ENCODE measurements at regions not wholly inside any gene's neighbourhood (a gene's known extent, or its start where the extent isn't known, plus 50 kb on each side); places are given as distances from the start of the nearest gene placed in this dataset.

- DNase-seq (ENCODE audit: low read depth in 3 of 3, low spot score in 1 of 3), result no peak
Measured at GRCh38 chr9:26742828-26743476, 149.7 kb downstream of the CAAP1 start.

DNA sequence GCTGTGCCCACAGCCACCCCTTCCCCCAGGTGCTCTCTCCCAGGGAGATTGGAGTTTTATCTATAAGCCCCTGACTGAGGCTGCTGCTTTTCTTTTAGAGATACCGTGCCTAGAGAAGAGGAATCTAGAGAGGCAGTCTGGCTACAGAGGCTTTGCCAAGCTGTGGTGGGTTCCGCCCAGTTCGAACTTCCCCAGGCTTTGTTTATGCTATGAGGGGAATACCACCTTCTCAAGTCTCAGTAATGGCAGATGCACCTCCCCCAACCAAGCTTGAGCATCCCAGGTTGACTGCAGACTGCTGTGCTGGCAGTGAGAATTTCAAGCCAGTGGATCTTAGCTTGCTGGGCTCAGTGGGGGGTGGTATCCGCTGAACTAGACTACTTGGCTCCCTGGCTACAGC lies 157.4 kb downstream of the CAAP1 start:
- DNase-seq (ENCODE audit: low read depth in 3 of 3, low spot score in 1 of 3), result no peak

DNA sequence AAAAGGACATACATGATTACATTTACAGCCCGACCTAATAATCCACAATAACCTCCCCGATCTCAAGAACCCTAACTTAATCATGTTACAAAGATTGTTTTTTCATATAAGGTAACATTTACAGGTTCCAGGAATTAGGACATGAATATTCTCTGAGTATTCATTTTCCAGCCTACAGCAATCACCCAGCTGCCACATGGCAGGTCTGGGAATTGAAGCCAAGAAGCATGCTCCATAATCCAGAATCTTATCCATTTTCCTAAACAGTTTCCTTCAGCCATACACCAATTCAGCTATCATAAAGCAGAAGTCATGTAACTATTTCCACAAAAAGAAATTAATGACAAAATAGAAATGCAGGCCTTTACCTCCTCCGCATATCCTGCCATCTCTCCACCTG lies 163.4 kb downstream of the CAAP1 start:
- DNase-seq (ENCODE audit: low read depth in 3 of 3, low spot score in 1 of 3), result no peak

- no peak for DNase-seq (ENCODE audit: low read depth in 3 of 3, low spot score in 1 of 3)
Measured at GRCh38 chr9:26727471-26727870, 165.1 kb downstream of the CAAP1 start.

GRCh38 chr9:26725573-26725972 lies 167.0 kb downstream of the CAAP1 start:
- no peak for DNase-seq (ENCODE audit: low read depth in 3 of 3, low spot score in 1 of 3)

DNA sequence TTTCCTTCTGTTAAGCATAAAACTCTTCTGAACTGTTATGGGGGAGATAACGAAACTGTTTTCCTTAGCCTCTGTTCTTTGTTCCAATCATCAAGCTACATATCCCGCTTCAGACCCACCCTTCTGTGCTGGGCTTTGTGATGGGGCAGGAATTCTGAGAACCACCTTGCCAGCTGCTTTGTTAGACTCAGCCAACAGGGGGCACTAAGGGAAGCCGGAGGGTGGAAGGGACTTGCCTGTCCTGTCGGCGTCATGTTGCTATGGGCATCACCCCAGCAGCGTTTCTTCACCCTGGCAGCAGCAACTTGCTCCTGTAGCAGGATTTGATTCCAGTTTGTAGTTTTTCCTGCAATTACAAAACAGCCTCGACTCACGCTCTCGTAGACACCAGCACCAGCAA lies 169.1 kb downstream of the CAAP1 start:
- DNase-seq (ENCODE audit: low read depth in 3 of 3, low spot score in 1 of 3), result peak in 1 of 3 donors; percentile 1

DNA sequence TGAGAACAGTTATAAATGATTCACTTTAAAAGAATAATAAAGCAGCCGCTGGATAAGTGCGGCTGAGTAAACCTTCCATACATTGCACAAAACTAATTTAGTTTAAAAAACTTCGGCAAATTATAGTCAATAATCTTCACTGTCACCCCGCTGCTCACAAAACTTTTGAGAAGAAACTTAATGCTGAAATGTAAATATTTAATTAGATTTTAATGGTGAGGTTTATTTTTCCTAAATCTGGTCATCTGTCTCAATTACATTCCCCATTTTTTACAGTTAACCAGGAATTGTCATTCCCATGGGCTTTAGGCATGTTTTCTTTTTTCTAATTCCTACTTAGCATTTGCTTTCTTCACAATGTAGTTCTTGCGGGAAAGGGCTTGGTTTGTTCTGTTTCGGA lies 169.8 kb downstream of the CAAP1 start:
- no peak for DNase-seq (ENCODE audit: low read depth in 3 of 3, low spot score in 1 of 3)

GRCh38 chr9:26710008-26710407 lies 182.6 kb downstream of the CAAP1 start:
- no peak for DNase-seq (ENCODE audit: low read depth in 3 of 3, low spot score in 1 of 3)

DNA sequence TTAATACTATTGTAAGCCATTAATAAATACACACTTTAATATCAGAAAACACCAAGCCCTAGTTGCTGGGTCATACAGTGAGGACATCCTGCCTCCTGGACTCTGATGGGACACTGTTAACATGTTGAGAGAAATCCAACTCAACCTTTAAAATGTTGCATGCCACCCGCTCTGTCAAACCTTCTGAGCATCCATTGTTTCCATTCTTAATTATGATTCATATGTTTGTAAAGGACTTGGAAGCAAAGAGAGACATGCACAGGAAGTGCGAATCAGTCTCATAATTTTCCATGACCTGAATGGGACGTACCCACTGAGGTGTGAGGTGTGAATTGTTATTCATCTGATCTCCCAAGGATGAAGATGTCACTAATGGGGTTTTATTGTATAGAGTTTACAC lies 186.4 kb downstream of the CAAP1 start:
- no peak for DNase-seq (ENCODE audit: low read depth in 3 of 3, low spot score in 1 of 3)

DNA sequence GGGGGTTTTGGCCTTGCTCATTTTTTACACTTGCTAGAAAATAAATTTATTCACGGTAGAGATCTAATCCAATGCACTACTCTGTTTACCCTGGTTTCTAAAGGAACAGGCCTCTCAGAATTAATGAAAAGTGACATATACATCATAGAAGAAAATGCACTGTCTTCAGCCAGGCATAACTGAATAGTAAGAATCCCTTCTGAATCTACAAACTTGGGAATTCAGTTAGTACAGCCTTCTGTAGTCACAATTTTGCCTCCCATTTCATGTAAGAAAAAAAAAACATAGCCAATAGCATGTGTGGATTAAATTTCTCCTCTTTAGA lies 197.3 kb downstream of the CAAP1 start:
- no peak for DNase-seq (ENCODE audit: low read depth in 3 of 3, low spot score in 1 of 3)

- DNase-seq (ENCODE audit: low read depth in 3 of 3, low spot score in 1 of 3), result no peak
Measured at GRCh38 chr9:26694381-26695297, 198.0 kb downstream of the CAAP1 start.

DNA sequence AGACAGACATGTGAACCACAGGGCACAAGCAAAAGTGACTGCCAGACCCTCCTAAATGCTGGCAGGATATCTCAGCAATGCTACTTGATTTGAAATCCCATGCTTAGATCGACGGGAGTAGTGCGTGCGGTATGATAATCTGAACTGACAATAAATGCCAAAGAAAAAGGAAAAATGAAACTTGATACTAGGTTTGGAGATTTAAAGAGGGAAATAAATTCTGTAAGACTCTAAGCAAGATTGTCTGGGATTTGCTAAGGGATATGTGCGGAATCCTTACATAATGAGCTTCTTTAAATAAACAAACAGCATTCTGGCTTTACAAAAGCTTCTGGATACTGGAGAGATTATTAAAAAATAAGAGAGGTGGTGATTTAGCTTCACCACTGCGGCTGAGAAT lies 203.6 kb downstream of the CAAP1 start:
- DNase-seq (ENCODE audit: low read depth in 3 of 3, low spot score in 1 of 3), result no peak

GRCh38 chr9:26687421-26687820 lies 205.2 kb downstream of the CAAP1 start:
- DNase-seq (ENCODE audit: low read depth in 3 of 3, low spot score in 1 of 3), result no peak

DNA sequence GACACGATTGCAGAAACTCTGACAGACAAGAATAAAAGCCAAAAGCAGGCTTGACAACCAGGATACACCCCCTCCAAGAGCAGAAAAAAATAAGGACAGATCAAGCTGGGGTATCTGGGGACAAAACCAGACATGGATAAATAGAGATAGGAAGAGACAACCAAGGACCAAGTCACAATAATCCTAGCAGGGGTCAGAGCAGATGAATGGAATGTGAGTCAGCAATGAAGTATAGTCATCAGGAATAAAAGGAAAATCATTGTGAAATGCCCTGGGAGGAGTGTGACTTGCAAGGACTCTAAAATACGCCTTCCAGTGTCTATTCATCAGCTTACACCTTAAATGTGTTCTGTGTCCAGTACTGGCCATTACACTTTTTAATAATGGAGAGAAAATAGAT lies 206.8 kb downstream of the CAAP1 start:
- no peak for DNase-seq (ENCODE audit: low read depth in 3 of 3, low spot score in 1 of 3)

DNA sequence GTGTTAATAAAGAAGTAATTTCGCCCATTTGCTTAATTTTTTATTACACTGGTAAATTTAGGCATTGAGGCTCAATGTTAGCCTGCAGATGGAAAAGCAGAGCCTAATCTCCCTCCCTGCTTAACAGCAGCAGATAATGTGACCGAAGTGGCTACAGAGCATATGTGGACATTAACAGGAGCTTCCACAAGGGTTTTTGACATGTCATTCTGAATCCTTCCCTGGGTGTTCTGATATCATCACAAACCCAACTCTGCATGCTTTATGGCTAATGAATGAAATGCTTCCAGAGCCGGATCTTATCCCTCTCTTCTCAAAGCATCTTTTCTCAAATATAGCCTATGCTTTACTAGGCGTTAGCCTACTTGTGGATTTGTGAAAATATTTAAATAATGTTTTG lies 208.6 kb downstream of the CAAP1 start:
- DNase-seq (ENCODE audit: low read depth in 3 of 3, low spot score in 1 of 3), result no peak

- DNase-seq (ENCODE audit: low read depth in 3 of 3, low spot score in 1 of 3), result no peak
Measured at GRCh38 chr9:26682796-26683496, 209.7 kb downstream of the CAAP1 start.

DNA sequence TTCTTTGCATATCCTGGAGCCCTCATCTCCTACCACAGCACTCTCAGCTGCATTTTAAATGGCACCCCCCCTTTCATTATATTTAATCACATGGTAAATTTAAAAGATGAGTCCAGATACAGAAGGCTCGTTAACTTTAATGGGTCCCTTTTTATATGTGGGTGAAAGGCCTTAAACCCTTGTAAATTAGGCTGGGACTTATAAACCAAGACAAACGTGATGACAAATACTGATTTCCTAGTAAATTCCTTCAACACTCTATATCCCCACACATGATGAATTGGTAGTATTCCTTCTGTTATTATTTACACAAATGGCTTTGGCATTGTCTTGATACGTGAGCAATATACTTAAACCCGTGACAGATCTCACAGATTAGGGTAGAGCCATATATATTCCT lies 210.6 kb downstream of the CAAP1 start:
- DNase-seq (ENCODE audit: low read depth in 3 of 3, low spot score in 1 of 3), result no peak

GRCh38 chr9:26677965-26678706 lies 214.5 kb downstream of the CAAP1 start:
- DNase-seq (ENCODE audit: low read depth in 3 of 3, low spot score in 1 of 3), result no peak

DNA sequence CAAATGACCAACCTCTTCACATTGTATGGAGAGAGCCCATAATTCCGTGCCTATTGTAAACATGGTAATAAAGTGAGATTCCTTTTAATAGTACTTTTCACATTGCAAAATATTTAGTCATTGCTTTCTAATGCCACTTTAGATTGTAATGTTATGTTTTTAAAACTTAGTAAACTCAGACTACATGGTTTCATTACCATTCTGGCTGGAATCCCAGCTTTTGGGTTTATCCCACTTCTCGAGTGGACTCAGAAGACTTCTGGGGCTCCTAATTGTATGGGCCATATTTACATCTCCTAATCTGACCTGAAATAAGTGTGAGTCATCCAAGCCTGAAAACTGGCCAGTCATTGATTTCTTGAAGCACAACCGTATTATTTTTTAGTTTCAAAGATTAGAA lies 217.6 kb downstream of the CAAP1 start:
- no peak for DNase-seq (ENCODE audit: low read depth in 3 of 3, low spot score in 1 of 3)

DNA sequence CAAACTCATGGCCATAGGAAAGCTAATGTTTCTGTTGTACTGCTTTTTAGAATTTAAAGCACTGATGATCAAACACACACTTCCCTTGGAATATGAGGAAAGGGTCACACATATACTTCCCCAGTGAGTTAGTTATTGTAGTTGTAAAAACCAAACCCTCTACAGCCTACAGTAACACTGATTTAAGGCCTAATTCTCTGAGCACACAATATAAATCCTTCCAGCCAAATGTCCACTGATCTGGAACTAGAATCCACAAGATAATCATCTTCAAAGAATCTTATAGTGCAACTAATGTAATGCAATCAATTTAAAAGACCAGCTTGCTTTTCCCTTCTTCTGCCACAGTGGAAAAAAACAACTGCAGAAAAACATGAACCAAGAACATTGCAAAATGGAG lies 219.3 kb downstream of the CAAP1 start:
- DNase-seq (ENCODE audit: low read depth in 3 of 3, low spot score in 1 of 3), result no peak
